Adrenal gland (tissue), 5 donors: ENCODE measurements at regions not wholly inside any gene's neighbourhood (a gene's known extent, or its start where the extent isn't known, plus 50 kb on each side); places are given as distances from the start of the nearest gene placed in this dataset.

Source experiments
- POLR2A ChIP-seq, 2 donors: fragments of 450-650 bp; IDR thresholded peaks; one replicate each; pipeline ENCODE4 v1.6.1; 2017; ENCODE audit warnings: antibody characterized with exemption in 2 of 2, mild to moderate bottlenecking in 2 of 2, moderate library complexity in 1 of 2
- TF ChIP-seq, protein P1 (sequence below), 6 experiments: fragments of 450-650 bp in 4 of 6; fragments of 200-600 bp in 2 of 6; sonication (generic) in 1 of 6; IDR thresholded peaks; 1 replicate in 5 of 6; 2 replicates in 1 of 6; pipeline versions ENCODE4 v1.5.1 to v1.8.0; 2016 to 2021; ENCODE audit warnings: antibody characterized with exemption in 6 of 6, mild to moderate bottlenecking in 2 of 6, moderate library complexity in 1 of 6
- donor health status: DM: no; HTN: no; CAD: no.

DNA sequence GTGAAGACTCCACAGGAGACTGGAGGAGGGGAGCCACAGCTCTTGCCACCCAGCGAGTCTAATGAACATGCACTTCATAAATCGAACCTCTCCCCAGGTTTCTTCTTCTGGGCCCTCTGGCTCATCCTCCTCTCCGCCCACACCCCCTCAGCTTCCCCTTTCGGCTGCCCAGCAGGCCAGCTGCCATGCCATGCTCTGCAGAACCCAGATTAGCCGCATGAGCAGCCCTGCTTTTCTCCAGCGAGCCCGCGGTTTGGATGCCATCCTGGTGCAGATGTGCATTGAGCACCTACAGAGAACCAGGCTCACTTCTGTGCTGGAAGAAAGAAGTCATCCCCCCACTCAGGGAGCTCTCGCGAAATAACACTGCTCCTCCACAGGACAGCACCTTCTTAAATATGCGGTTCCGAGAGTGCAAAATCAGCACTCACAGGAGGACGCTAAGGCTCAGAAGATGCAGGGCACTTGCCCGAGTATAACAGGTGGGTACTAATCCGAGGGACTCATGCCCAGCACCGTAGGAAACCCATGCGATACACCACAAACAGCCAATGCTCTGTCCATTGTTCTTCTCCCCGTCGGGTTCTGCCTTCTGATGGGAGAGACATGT is 143.0 kb upstream of the THBS2 start:
- TF ChIP-seq, protein P1, sequence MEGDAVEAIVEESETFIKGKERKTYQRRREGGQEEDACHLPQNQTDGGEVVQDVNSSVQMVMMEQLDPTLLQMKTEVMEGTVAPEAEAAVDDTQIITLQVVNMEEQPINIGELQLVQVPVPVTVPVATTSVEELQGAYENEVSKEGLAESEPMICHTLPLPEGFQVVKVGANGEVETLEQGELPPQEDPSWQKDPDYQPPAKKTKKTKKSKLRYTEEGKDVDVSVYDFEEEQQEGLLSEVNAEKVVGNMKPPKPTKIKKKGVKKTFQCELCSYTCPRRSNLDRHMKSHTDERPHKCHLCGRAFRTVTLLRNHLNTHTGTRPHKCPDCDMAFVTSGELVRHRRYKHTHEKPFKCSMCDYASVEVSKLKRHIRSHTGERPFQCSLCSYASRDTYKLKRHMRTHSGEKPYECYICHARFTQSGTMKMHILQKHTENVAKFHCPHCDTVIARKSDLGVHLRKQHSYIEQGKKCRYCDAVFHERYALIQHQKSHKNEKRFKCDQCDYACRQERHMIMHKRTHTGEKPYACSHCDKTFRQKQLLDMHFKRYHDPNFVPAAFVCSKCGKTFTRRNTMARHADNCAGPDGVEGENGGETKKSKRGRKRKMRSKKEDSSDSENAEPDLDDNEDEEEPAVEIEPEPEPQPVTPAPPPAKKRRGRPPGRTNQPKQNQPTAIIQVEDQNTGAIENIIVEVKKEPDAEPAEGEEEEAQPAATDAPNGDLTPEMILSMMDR (IDR thresholded peaks at IDR 0.05): no peak
- no peak for TF ChIP-seq POLR2A (IDR thresholded peaks at IDR 0.05)
